HCT116 (cell line): ENCODE measurements at regions not wholly inside any gene's neighbourhood (a gene's known extent, or its start where the extent isn't known, plus 50 kb on each side); places are given as distances from the start of the nearest gene placed in this dataset.

Experiments
- CEBPB ChIP-seq: IDR thresholded peaks from 2 replicates; pipeline ENCODE4 v1.6.1; 2012; ENCODE audit warnings: low read depth
- CTCF ChIP-seq, 3 experiments: fragments of 200-600 bp in 1 of 3; sonication (generic) in 1 of 3; IDR thresholded peaks in 2 of 3; conservative IDR thresholded peaks in 1 of 3; 2 replicates each; pipeline ENCODE4 v1.5.1; 2012 to 2017; ENCODE audit warnings: low read depth in 2 of 3, low read length in 2 of 3, antibody characterized with exemption in 1 of 3, borderline replicate concordance in 1 of 3, control low read depth in 1 of 3, mild to moderate bottlenecking in 1 of 3, mixed read lengths in 1 of 3, mixed run types in 1 of 3, moderate library complexity in 1 of 3; ENCODE audit not compliant: insufficient read depth in 1 of 3
- EGR1 ChIP-seq: IDR thresholded peaks from 2 replicates; pipeline ENCODE4 v1.6.1; 2012; ENCODE audit warnings: low read depth
- ELF1 ChIP-seq: IDR thresholded peaks from 2 replicates; pipeline ENCODE4 v1.6.1; 2012; ENCODE audit warnings: low read depth, borderline replicate concordance
- EZH2 ChIP-seq: fragments of 200-600 bp; sonication (generic); IDR thresholded peaks from 2 replicates; pipeline ENCODE4 v1.6.1; 2017; ENCODE audit warnings: antibody characterized with exemption, mixed run types
- JUND ChIP-seq: IDR thresholded peaks from 2 replicates; pipeline ENCODE4 v1.6.1; 2012
- POLR2A ChIP-seq: IDR thresholded peaks from 2 replicates; pipeline ENCODE4 v1.7.0; 2011; ENCODE audit warnings: borderline replicate concordance; ENCODE audit not compliant: insufficient read depth, insufficient read length; ENCODE audit errors: extremely low read depth
- POLR2AphosphoS5 ChIP-seq: IDR thresholded peaks from 2 replicates; pipeline ENCODE4 v1.6.1; 2011; ENCODE audit warnings: mild to moderate bottlenecking, low read depth, low read length, moderate library complexity
- REST ChIP-seq: IDR thresholded peaks from 2 replicates; pipeline ENCODE4 v1.6.1; 2012; ENCODE audit warnings: low read depth
- YY1 ChIP-seq: IDR thresholded peaks from 2 replicates; pipeline ENCODE4 v1.6.1; 2011; ENCODE audit warnings: low read length, low read depth, moderate library complexity, mild to moderate bottlenecking; ENCODE audit not compliant: insufficient replicate concordance; ENCODE audit errors: extremely low read depth
- ZFX ChIP-seq: fragments of 450-650 bp; IDR thresholded peaks from 2 replicates; pipeline ENCODE4 v1.6.1; 2017
- ZNF274 ChIP-seq: fragments of 200-500 bp; sonication (Bioruptor generic); IDR thresholded peaks from 2 replicates; pipeline ENCODE4 v1.6.1; 2014; ENCODE audit warnings: mild to moderate bottlenecking, low read depth, low read length, inconsistent platforms

- TF ChIP-seq POLR2A (no peak), CTCF (IDR thresholded peaks at IDR 0.05 in 2 of 3, conservative IDR thresholded peaks at IDR 0.05 in 1 of 3; ENCODE audit: borderline replicate concordance in 1 of 3, insufficient read depth in 1 of 3, low read depth in 2 of 3, low read length in 2 of 3) (no peak), REST (no peak), EZH2 (no peak), EGR1 (no peak), ZFX (no peak), CEBPB (no peak), JUND (no peak), POLR2AphosphoS5 (no peak), ELF1 (no peak), YY1 (no peak), ZNF274 (no peak)
Measured at GRCh38 chr2:121966663-121967062, 211.2 kb downstream of the TSN start.
